GM12801 (cell line): ENCODE measurements at regions not wholly inside any gene's neighbourhood (a gene's known extent, or its start where the extent isn't known, plus 50 kb on each side); places are given as distances from the start of the nearest gene placed in this dataset.

Experiments used
- CTCF ChIP-seq: IDR thresholded peaks from one replicate; pipeline ENCODE4 v1.5.1; 2011; ENCODE audit warnings: control low read depth; ENCODE audit not compliant: insufficient read length; ENCODE audit errors: extremely low read depth

GRCh38 chr11:131232261-131232660 lies 138.2 kb upstream of the NTM start:
- TF ChIP-seq CTCF = no peak

GRCh38 chr11:131234221-131234620 lies 136.2 kb upstream of the NTM start:
- TF ChIP-seq CTCF = no peak

GRCh38 chr11:131235328-131236298 lies 134.8 kb upstream of the NTM start:
- TF ChIP-seq CTCF = no peak

- no peak for TF ChIP-seq CTCF
Observed at GRCh38 chr11:131240421-131240820, 130.0 kb upstream of the NTM start.

GRCh38 chr11:131242476-131243000 lies 127.9 kb upstream of the NTM start:
- TF ChIP-seq CTCF = no peak

GRCh38 chr11:131246156-131246555 lies 124.3 kb upstream of the NTM start:
- TF ChIP-seq CTCF = no peak

GRCh38 chr11:131246663-131247062 lies 123.8 kb upstream of the NTM start:
- no peak for TF ChIP-seq CTCF
